Calu3 (cell line): ENCODE measurements at regions not wholly inside any gene's neighbourhood (a gene's known extent, or its start where the extent isn't known, plus 50 kb on each side); places are given as distances from the start of the nearest gene placed in this dataset.

Experiments used
- BruUV-seq: library from RNA; stranded (reverse); fragments of 400-500 nt; replicated peaks from 2 replicates; lab custom pipeline; 2021; lab: Mats Ljungman, UMichigan
- CTCF ChIA-PET: fragments of 300-600 bp; sonication (Branson Sonifier 250); formaldehyde crosslinking; loops from one replicate; lab custom pipeline; 2022; ENCODE audit warnings: antibody characterized with exemption; lab: Charles Lee
- DNase-seq: peaks from one replicate; pipeline ENCODE4 v3.0.0; 2022
- H3K27ac Mint-ChIP-seq: one replicate; pipeline ENCODE4 v1.8.0; 2022; ENCODE audit warnings: mixed read lengths; ENCODE audit not compliant: unreplicated experiment
- H3K27me3 Mint-ChIP-seq: one replicate; pipeline ENCODE4 v1.8.0; 2022; ENCODE audit warnings: mixed read lengths; ENCODE audit not compliant: unreplicated experiment
- H3K36me3 Mint-ChIP-seq: one replicate; pipeline ENCODE4 v1.8.0; 2022; ENCODE audit warnings: mild to moderate bottlenecking, moderate library complexity, mixed read lengths; ENCODE audit not compliant: insufficient read depth, unreplicated experiment
- H3K4me1 Mint-ChIP-seq: one replicate; pipeline ENCODE4 v1.8.0; 2022; ENCODE audit warnings: mild to moderate bottlenecking, low read depth, mixed read lengths; ENCODE audit not compliant: unreplicated experiment
- H3K4me3 Mint-ChIP-seq: one replicate; pipeline ENCODE4 v1.8.0; 2022; ENCODE audit warnings: mild to moderate bottlenecking, low read depth, moderate library complexity, mixed read lengths; ENCODE audit not compliant: unreplicated experiment
- H3K9me3 Mint-ChIP-seq: one replicate; pipeline ENCODE4 v1.8.0; 2022; ENCODE audit warnings: low read depth, mixed read lengths; ENCODE audit not compliant: unreplicated experiment
- CTCF ChIP-seq: fragments of 200-600 bp; IDR thresholded peaks from one replicate; pipeline ENCODE4 v1.8.0; 2022; ENCODE audit warnings: antibody characterized with exemption; ENCODE audit not compliant: unreplicated experiment
- intact Hi-C: fragments of 100-400 bp; cut with micrococcal nuclease; formaldehyde crosslinking; loops from one replicate; pipeline ENCODE4 v1.10.0; 2022; ENCODE audit not compliant: unreplicated experiment

GRCh38 chr17:34201225-34201624 lies 53.9 kb upstream of the CCL2 start:
- Mint-ChIP-seq H3K27ac (no peak overlapping the region), H3K9me3 (no peaks in the 10 kb centered on the region)
- CTCF ChIA-PET: interaction anchor here (1.0 to 7.0 kb wide), 3 partner anchors 9 to 159 kb away, joined by 3 to 95 read pairs (median 12); no protein-coding TSS in a partner anchor

GRCh38 chr17:34201767-34202166 lies 53.3 kb upstream of the CCL2 start:
- Mint-ChIP-seq H3K4me1 (no peaks in the 10 kb centered on the region), H3K27ac (no peak overlapping the region), H3K9me3 (no peaks in the 10 kb centered on the region), H3K4me3 (no peak overlapping the region), H3K27me3 (peaks cover 83% of the 10 kb centered on the region), H3K36me3 (no peaks in the 10 kb centered on the region)
- TF ChIP-seq CTCF: no peak
- intact Hi-C loops: loop anchor here (2.0 kb wide), 1 partner anchor 105 kb away; no protein-coding TSS in a partner anchor
- no peak for DNase-seq
- CTCF ChIA-PET: interaction anchor here (7.0 kb wide), 1 partner anchor 159 kb away, joined by 95 read pairs; no protein-coding TSS in a partner anchor
- BruUV-seq: no TSS peak

More at GRCh38 chr17:34201225-34201624, 53.9 kb upstream of the CCL2 start:
- DNase-seq: no peak
- peaks cover 78% of the 10 kb centered on the region for H3K27me3 Mint-ChIP-seq
- TF ChIP-seq CTCF: no peak
- intact Hi-C loops: loop anchor here (2.0 kb wide), 1 partner anchor 106 kb away; no protein-coding TSS in a partner anchor
- BruUV-seq: no TSS peak
- H3K4me3 Mint-ChIP-seq: no peak overlapping the region
- no peaks in the 10 kb centered on the region for H3K4me1 Mint-ChIP-seq
- no peaks in the 10 kb centered on the region for H3K36me3 Mint-ChIP-seq

- H3K4me3 Mint-ChIP-seq: no peak overlapping the region
- peaks cover 87% of the 10 kb centered on the region for H3K27me3 Mint-ChIP-seq
- H3K27ac Mint-ChIP-seq: no peak overlapping the region
- no TSS peak for BruUV-seq
- TF ChIP-seq CTCF: no peak
- no peaks in the 10 kb centered on the region for H3K4me1 Mint-ChIP-seq
- intact Hi-C loops: no loop called here
- CTCF ChIA-PET: interaction anchor here (1.3 to 7.0 kb wide), 2 partner anchors 104 to 157 kb away, joined by 4 to 95 read pairs; no protein-coding TSS in a partner anchor
- no peaks in the 10 kb centered on the region for H3K9me3 Mint-ChIP-seq
- H3K36me3 Mint-ChIP-seq: no peaks in the 10 kb centered on the region
- no peak for DNase-seq
Measured at GRCh38 chr17:34203018-34203638, 52.0 kb upstream of the CCL2 start.

- H3K36me3 Mint-ChIP-seq: no peaks in the 10 kb centered on the region
- no TSS peak for BruUV-seq
- H3K4me3 Mint-ChIP-seq: no peak overlapping the region
- H3K9me3 Mint-ChIP-seq: no peaks in the 10 kb centered on the region
- CTCF ChIA-PET: interaction anchor here (7.0 kb wide), 1 partner anchor 156 kb away, joined by 95 read pairs; no protein-coding TSS in a partner anchor
- intact Hi-C loops: no loop called here
- H3K27ac Mint-ChIP-seq: no peak overlapping the region
- TF ChIP-seq CTCF: no peak
- H3K4me1 Mint-ChIP-seq: no peaks in the 10 kb centered on the region
- peaks cover 75% of the 10 kb centered on the region for H3K27me3 Mint-ChIP-seq
- DNase-seq: no peak
Measured at GRCh38 chr17:34204402-34204801, 50.7 kb upstream of the CCL2 start.
